K562 (cell line): ENCODE measurements at regions not wholly inside any gene's neighbourhood (a gene's known extent, or its start where the extent isn't known, plus 50 kb on each side); places are given as distances from the start of the nearest gene placed in this dataset.

Experiments
- ATAC-seq: fragments of 200-7000 bp; cut with Tn5 transposase; 3 replicates; pipeline ENCODE4 v1.9.1; 2020; ENCODE audit warnings: moderate library complexity
- BruUV-seq: library from RNA; stranded (reverse); fragments of 400-500 nt; replicated peaks from 2 replicates; lab custom pipeline; 2021; lab: Mats Ljungman, UMichigan
- CTCF ChIA-PET: fragments of 300-600 bp; formaldehyde crosslinking; extraction: SDS; loops from one replicate; lab custom pipeline; 2021; ENCODE audit warnings: low intra/inter-chr PET ratio; lab: Yijun Ruan, JAX
- POLR2A ChIA-PET: fragments of 300-600, 350-650 bp; sonication (Branson Sonifier 250); formaldehyde crosslinking; extraction: SDS; loops from one replicate; lab custom pipeline; 2021; ENCODE audit warnings: antibody characterized with exemption, inconsistent platforms; lab: Yijun Ruan, JAX
- DNase-seq, 4 experiments: peaks; one replicate each; pipeline versions ENCODE4 v3.0.0 to v3.0.0-alpha.2; 2011 to 2018; ENCODE audit warnings: low spot score in 3 of 4, mixed read lengths in 3 of 4; ENCODE audit errors: extremely low read depth in 1 of 4
- FAIRE-seq: peaks from 2 replicates; lab custom pipeline; 2011; peaks lifted over from hg19 to GRCh38; lab: Jason Lieb, UNC
- H2AFZ ChIP-seq: 2 replicates; pipeline ENCODE4 v1.6.0; 2011; ENCODE audit warnings: low read depth, low read length, control low read depth, inconsistent platforms
- H3K27ac ChIP-seq: fragments of 200-600 bp; 3 replicates; pipeline ENCODE4 v1.8.0; 2011; ENCODE audit warnings: low read depth, mild to moderate bottlenecking, control low read depth, inconsistent platforms, low read length, moderate library complexity, mixed read lengths; ENCODE audit errors: extremely low read depth
- H3K27me3 ChIP-seq, 2 experiments: fragments of 300-600 bp in 1 of 2; 2 replicates in 1 of 2; 3 replicates in 1 of 2; pipeline versions ENCODE4 v1.6.0 to v1.8.0; 2011; ENCODE audit warnings: inconsistent platforms in 2 of 2, low read length in 2 of 2, mild to moderate bottlenecking in 1 of 2, mixed read lengths in 1 of 2, moderate library complexity in 1 of 2; ENCODE audit not compliant: control insufficient read depth in 2 of 2, insufficient read depth in 2 of 2
- H3K36me3 ChIP-seq: fragments of 300-600 bp; 3 replicates; pipeline ENCODE4 v1.8.0; 2011; ENCODE audit warnings: mild to moderate bottlenecking, low read length, inconsistent platforms; ENCODE audit not compliant: control insufficient read depth, insufficient read depth
- H3K4me1 ChIP-seq, 2 experiments: fragments of 200-600 bp in 1 of 2; replicated peaks in 1 of 2; 2 replicates in 1 of 2; 3 replicates in 1 of 2; pipeline versions ENCODE4 v1.5.1 to v1.8.0; 2011; ENCODE audit warnings: inconsistent platforms in 2 of 2, low read length in 2 of 2, mild to moderate bottlenecking in 1 of 2, mixed read lengths in 1 of 2, moderate library complexity in 1 of 2; ENCODE audit not compliant: control insufficient read depth in 2 of 2, insufficient read depth in 2 of 2
- H3K4me2 ChIP-seq: 2 replicates; pipeline ENCODE4 v1.6.1; 2011; ENCODE audit warnings: low read length, control low read depth, inconsistent platforms, mixed read lengths; ENCODE audit not compliant: insufficient read depth
- H3K4me3 ChIP-seq: fragments of 200-600 bp; sonication (generic), shearing (Covaris generic); 2 replicates; pipeline ENCODE4 v1.5.1; 2016; ENCODE audit warnings: control low read depth, inconsistent platforms
- H3K79me2 ChIP-seq: fragments of 200-600 bp; 3 replicates; pipeline ENCODE4 v1.8.0; 2011; ENCODE audit warnings: low read length, inconsistent platforms; ENCODE audit not compliant: control insufficient read depth, insufficient read depth
- H3K9ac ChIP-seq, 2 experiments: 2 replicates each; pipeline versions ENCODE4 v1.6.0 to v1.6.1; 2011; ENCODE audit warnings: low read depth in 2 of 2, low read length in 2 of 2, control low read depth in 1 of 2, inconsistent platforms in 1 of 2, mild to moderate bottlenecking in 1 of 2, mixed read lengths in 1 of 2; ENCODE audit not compliant: insufficient read depth in 1 of 2
- H3K9me1 ChIP-seq: one replicate; pipeline ENCODE4 v1.6.0; 2011; ENCODE audit warnings: inconsistent platforms, mild to moderate bottlenecking, low read length, moderate library complexity; ENCODE audit not compliant: control insufficient read depth, insufficient read depth
- H3K9me3 ChIP-seq: replicated peaks from 2 replicates; pipeline ENCODE4 v1.5.1; 2011; ENCODE audit warnings: low read depth, low read length, inconsistent platforms; ENCODE audit not compliant: control insufficient read depth, insufficient read depth
- H4K20me1 ChIP-seq: replicated peaks from 2 replicates; pipeline ENCODE4 v1.6.1; 2011; ENCODE audit warnings: low read length, inconsistent platforms, mixed read lengths; ENCODE audit not compliant: control insufficient read depth, insufficient read depth
- CCAR2 ChIP-seq: fragments of 200-400 bp; formaldehyde crosslinking; IDR thresholded peaks from 2 replicates; pipeline ENCODE4 v1.6.1; 2017; ENCODE audit warnings: mild to moderate bottlenecking, low read depth, low read length
- DDX20 ChIP-seq: fragments of 450-650 bp; IDR thresholded peaks from 2 replicates; pipeline ENCODE4 v1.6.1; 2016; ENCODE audit warnings: missing genetic modification characterization, low read depth, mild to moderate bottlenecking, missing compliant biosample characterization, moderate library complexity
- E2F8 ChIP-seq: fragments of 450-650 bp; IDR thresholded peaks from 2 replicates; pipeline ENCODE4 v1.7.1; 2018; ENCODE audit warnings: mild to moderate bottlenecking, low read depth; ENCODE audit not compliant: partially characterized antibody
- HDAC6 ChIP-seq: IDR thresholded peaks from 2 replicates; pipeline ENCODE4 v1.6.1; 2012; ENCODE audit warnings: low read depth, mild to moderate bottlenecking, control low read depth, inconsistent platforms, low read length, moderate library complexity
- HLTF ChIP-seq: fragments of 450-650 bp; IDR thresholded peaks from 2 replicates; pipeline ENCODE4 v1.6.1; 2016
- MBD2 ChIP-seq: sonication (generic); IDR thresholded peaks from 2 replicates; pipeline ENCODE4 v1.6.1; 2016; ENCODE audit warnings: low read depth, borderline replicate concordance
- PHTF2 ChIP-seq: fragments of 250-450 bp; sonication (Bioruptor Pico); IDR thresholded peaks from 2 replicates; pipeline ENCODE4 v1.5.0; 2021; ENCODE audit warnings: mild to moderate bottlenecking
- SNAPC5 ChIP-seq: fragments of 250-450 bp; sonication (Bioruptor Pico); IDR thresholded peaks from 2 replicates; pipeline ENCODE4 v1.8.0; 2021; ENCODE audit warnings: moderate library complexity, mild to moderate bottlenecking, inconsistent platforms
- TOE1 ChIP-seq, 2 experiments: fragments of 450-650 bp in 1 of 2; sonication (generic) in 1 of 2; formaldehyde crosslinking in 1 of 2; IDR thresholded peaks; 2 replicates each; pipeline versions ENCODE4 v1.7.1 to v1.8.0; 2016 to 2022; ENCODE audit warnings: borderline replicate concordance in 2 of 2, mild to moderate bottlenecking in 2 of 2, antibody characterized with exemption in 1 of 2, inconsistent platforms in 1 of 2, low read depth in 1 of 2, missing genetic modification reagents in 1 of 2, moderate library complexity in 1 of 2
- ZBTB33 ChIP-seq: sonication (generic); formaldehyde crosslinking; IDR thresholded peaks from 2 replicates; pipeline ENCODE4 v1.8.1; 2023; ENCODE audit warnings: mild to moderate bottlenecking, missing genetic modification reagents
- ZFP1 ChIP-seq: fragments of 450-650 bp; formaldehyde crosslinking; IDR thresholded peaks from 2 replicates; pipeline ENCODE4 v1.4.0; 2020; ENCODE audit warnings: mild to moderate bottlenecking, mixed read lengths
- ZFP91 ChIP-seq: sonication (generic); formaldehyde crosslinking; IDR thresholded peaks from 2 replicates; pipeline ENCODE4 v1.8.0; 2022; ENCODE audit warnings: mild to moderate bottlenecking, missing genetic modification reagents
- ZNF124 ChIP-seq: sonication (generic); formaldehyde crosslinking; IDR thresholded peaks from 2 replicates; pipeline ENCODE4 v1.8.1; 2022; ENCODE audit warnings: missing genetic modification reagents
- ZNF282 ChIP-seq: sonication (generic); formaldehyde crosslinking; IDR thresholded peaks from 2 replicates; pipeline ENCODE4 v1.8.1; 2023; ENCODE audit warnings: missing genetic modification reagents
- ZZZ3 ChIP-seq: fragments of 450-650 bp; IDR thresholded peaks from 2 replicates; pipeline ENCODE4 v1.6.1; 2016; ENCODE audit warnings: antibody characterized with exemption, mild to moderate bottlenecking, moderate library complexity
- WGBS: fragments of 100-300 bp; shearing (Covaris generic); methylation state at CpG from one replicate; pipeline ENCODE4 v1.1.6; 2016; ENCODE audit warnings: low coverage, mixed read lengths; ENCODE audit not compliant: insufficient coverage; ENCODE audit errors: missing lambda C conversion rate; 5-methylcytosine and 5-hydroxymethylcytosine counted together
- in situ Hi-C: fragments of 300-500 bp; cut with MboI; formaldehyde crosslinking; loops from 4 replicates; pipeline ENCODE4 v1.15.0; 2018; ENCODE audit warnings: inconsistent platforms, mixed read lengths
- intact Hi-C: fragments of 100-400 bp; cut with micrococcal nuclease; formaldehyde crosslinking; loops from 2 replicates; pipeline ENCODE4 v1.14.2; 2022

- no peaks in the 10 kb centered on the region for H3K4me1 ChIP-seq
- intact Hi-C loops (no loop called here), in situ Hi-C loops (no loop called here)
- H3K36me3 ChIP-seq, result no peaks in the 10 kb centered on the region
- H3K79me2 ChIP-seq, result no peaks in the 10 kb centered on the region
- H3K27ac ChIP-seq, result no peak overlapping the region
- H2AFZ ChIP-seq, result no peak overlapping the region
- no peaks in the 10 kb centered on the region for H3K9me3 ChIP-seq
- CTCF ChIA-PET, result no interaction called here
- H3K9me1 ChIP-seq, result no peaks in the 10 kb centered on the region
- peaks cover 0 to 28% of the 10 kb centered on the region in 2 experiments; a peak in 3 of 5 replicates for H3K27me3 ChIP-seq
- H3K4me3 ChIP-seq, result no peak overlapping the region
- 0% methylated on average over 3 of the region's 3 CpGs for WGBS
- ATAC-seq (no peak), DNase-seq (no peak), FAIRE-seq (no peak)
- no peak for TF ChIP-seq ZZZ3
- TF ChIP-seq ZNF124, result no peak
- TF ChIP-seq HLTF, result no peak
- TF ChIP-seq ZFP91 (CRISPR knock-in tag), result no peak
- no peak for TF ChIP-seq DDX20
- TF ChIP-seq TOE1 (IDR thresholded peaks at IDR 0.05; ENCODE audit: borderline replicate concordance), result no peak
- no peak for TF ChIP-seq TOE1 (CRISPR knock-in tag; IDR thresholded peaks at IDR 0.05; ENCODE audit: borderline replicate concordance, low read depth)
- TF ChIP-seq HDAC6, result no peak
- no peak for TF ChIP-seq ZBTB33 (CRISPR knock-in tag)
- TF ChIP-seq PHTF2 (CRISPR knock-in tag), result no peak
- no peak for TF ChIP-seq E2F8
- TF ChIP-seq ZFP1 (CRISPR knock-in tag), result no peak
- no peak for TF ChIP-seq ZNF282 (CRISPR knock-in tag)
- no peak for TF ChIP-seq MBD2
- TF ChIP-seq SNAPC5 (CRISPR knock-in tag), result no peak
- no peak for TF ChIP-seq CCAR2
- no peak overlapping the region for H3K9ac ChIP-seq
- POLR2A ChIA-PET, result no interaction called here
- BruUV-seq, result no TSS peak
- H4K20me1 ChIP-seq, result no peaks in the 10 kb centered on the region
- H3K4me2 ChIP-seq, result no peak overlapping the region
Measured at GRCh38 chr9:90981726-90982125, 180.1 kb downstream of the SYK start.
